H9 (cell line): ENCODE measurements at regions not wholly inside any gene's neighbourhood (a gene's known extent, or its start where the extent isn't known, plus 50 kb on each side); places are given as distances from the start of the nearest gene placed in this dataset.

Experiments used
- DNase-seq: peaks from one replicate; pipeline ENCODE4 v3.0.0-alpha.2; 2017
- H2AFZ ChIP-seq: one replicate; pipeline ENCODE4 v1.6.1; 2013; ENCODE audit warnings: mild to moderate bottlenecking, low read length, control low read depth, moderate library complexity
- H2AK5ac ChIP-seq: 2 replicates; pipeline ENCODE4 v1.6.1; 2013; ENCODE audit warnings: low read length, control low read depth, mixed read lengths; ENCODE audit not compliant: insufficient read length
- H2BK120ac ChIP-seq: one replicate; pipeline ENCODE4 v1.6.1; 2013; ENCODE audit warnings: low read depth, mild to moderate bottlenecking, low read length, control low read depth, inconsistent platforms; ENCODE audit not compliant: poor library complexity, severe bottlenecking
- H2BK12ac ChIP-seq: 2 replicates; pipeline ENCODE4 v1.6.1; 2013; ENCODE audit warnings: low read length, control low read depth, mixed read lengths, low read depth; ENCODE audit not compliant: insufficient read length
- H2BK15ac ChIP-seq: 2 replicates; pipeline ENCODE4 v1.6.1; 2013; ENCODE audit warnings: low read depth, low read length, control low read depth
- H2BK20ac ChIP-seq: one replicate; pipeline ENCODE4 v1.6.1; 2013; ENCODE audit warnings: low read depth, mild to moderate bottlenecking, low read length, control low read depth, inconsistent platforms; ENCODE audit not compliant: poor library complexity, severe bottlenecking
- H2BK5ac ChIP-seq: 2 replicates; pipeline ENCODE4 v1.6.1; 2013; ENCODE audit warnings: low read length, control low read depth, mixed read lengths; ENCODE audit not compliant: insufficient read length
- H3K14ac ChIP-seq: 2 replicates; pipeline ENCODE4 v1.6.1; 2013; ENCODE audit warnings: low read length, control low read depth; ENCODE audit not compliant: insufficient read depth
- H3K18ac ChIP-seq: 2 replicates; pipeline ENCODE4 v1.6.1; 2013; ENCODE audit warnings: low read depth, mild to moderate bottlenecking, mixed read lengths, low read length, control low read depth; ENCODE audit not compliant: insufficient read length
- H3K23ac ChIP-seq: 2 replicates; pipeline ENCODE4 v1.6.1; 2013; ENCODE audit warnings: low read length, control low read depth, mixed read lengths, low read depth; ENCODE audit not compliant: insufficient read length
- H3K23me2 ChIP-seq: 2 replicates; pipeline ENCODE4 v1.6.1; 2013; ENCODE audit warnings: low read depth, mild to moderate bottlenecking, mixed read lengths, low read length, control low read depth; ENCODE audit not compliant: insufficient read length, poor library complexity, severe bottlenecking
- H3K27ac ChIP-seq: 2 replicates; pipeline ENCODE4 v1.5.1; 2013; ENCODE audit warnings: low read length, control low read depth, mixed read lengths, low read depth; ENCODE audit not compliant: insufficient read length
- H3K27me3 ChIP-seq: 2 replicates; pipeline ENCODE4 v1.6.1; 2013; ENCODE audit warnings: low read length, control low read depth, inconsistent platforms; ENCODE audit not compliant: insufficient read depth
- H3K4ac ChIP-seq: 2 replicates; pipeline ENCODE4 v1.6.1; 2013; ENCODE audit warnings: low read depth, mild to moderate bottlenecking, control low read depth, inconsistent platforms, low read length, moderate library complexity
- H3K4me1 ChIP-seq: 2 replicates; pipeline ENCODE4 v1.6.1; 2013; ENCODE audit warnings: low read length, control low read depth, inconsistent platforms; ENCODE audit not compliant: insufficient read depth
- H3K4me2 ChIP-seq: 2 replicates; pipeline ENCODE4 v1.6.1; 2013; ENCODE audit warnings: low read length, control low read depth, mixed read lengths; ENCODE audit not compliant: insufficient read length, insufficient read depth
- H3K56ac ChIP-seq: 2 replicates; pipeline ENCODE4 v1.6.1; 2013; ENCODE audit warnings: low read depth, mild to moderate bottlenecking, mixed read lengths, low read length, control low read depth; ENCODE audit not compliant: insufficient read length
- H3K79me1 ChIP-seq: 2 replicates; pipeline ENCODE4 v1.6.1; 2013; ENCODE audit warnings: low read depth, mild to moderate bottlenecking, moderate library complexity, low read length, control low read depth, inconsistent platforms; ENCODE audit not compliant: insufficient read depth, poor library complexity, severe bottlenecking
- H3K79me2 ChIP-seq: 2 replicates; pipeline ENCODE4 v1.6.1; 2013; ENCODE audit warnings: low read length, control low read depth, inconsistent platforms; ENCODE audit not compliant: insufficient read depth
- H3K9ac ChIP-seq: 2 replicates; pipeline ENCODE4 v1.6.1; 2013; ENCODE audit warnings: low read length, control low read depth, mixed read lengths; ENCODE audit not compliant: insufficient read length; ENCODE audit errors: extremely low read depth
- H3K9me3 ChIP-seq: one replicate; pipeline ENCODE4 v1.6.1; 2013; ENCODE audit warnings: low read depth, low read length, inconsistent platforms; ENCODE audit not compliant: control insufficient read depth
- H3T11ph ChIP-seq: one replicate; pipeline ENCODE4 v1.6.1; 2013; ENCODE audit warnings: mild to moderate bottlenecking, low read length, control low read depth, inconsistent platforms
- H4K20me1 ChIP-seq: one replicate; pipeline ENCODE4 v1.6.1; 2013; ENCODE audit not compliant: control insufficient read depth, insufficient read length, insufficient read depth
- H4K5ac ChIP-seq: 2 replicates; pipeline ENCODE4 v1.6.1; 2013; ENCODE audit warnings: low read depth, mild to moderate bottlenecking, mixed read lengths, low read length, control low read depth; ENCODE audit not compliant: insufficient read length
- H4K8ac ChIP-seq: replicated peaks from 2 replicates; pipeline ENCODE4 v1.6.1; 2013; ENCODE audit warnings: low read length, control low read depth, mixed read lengths, low read depth; ENCODE audit not compliant: insufficient read length
- H4K91ac ChIP-seq: 2 replicates; pipeline ENCODE4 v1.6.1; 2013; ENCODE audit warnings: low read depth, mild to moderate bottlenecking, moderate library complexity, mixed read lengths, low read length, control low read depth; ENCODE audit not compliant: insufficient read length
- H3K27ac Mint-ChIP-seq, 3 experiments: 2 replicates in 2 of 3; 3 replicates in 1 of 3; pipeline ENCODE4 v1.8.0; 2020 to 2021; ENCODE audit warnings: mixed read lengths in 3 of 3, mild to moderate bottlenecking in 1 of 3, moderate library complexity in 1 of 3
- H3K27me3 Mint-ChIP-seq: 2 replicates; pipeline ENCODE4 v1.8.0; 2021; ENCODE audit warnings: low read depth, mild to moderate bottlenecking, moderate library complexity, mixed read lengths
- H3K36me3 Mint-ChIP-seq, 3 experiments: 2 replicates in 2 of 3; 3 replicates in 1 of 3; pipeline ENCODE4 v1.8.0; 2020 to 2021; ENCODE audit warnings: low read depth in 3 of 3, mixed read lengths in 3 of 3; ENCODE audit not compliant: insufficient read depth in 1 of 3
- H3K4me1 Mint-ChIP-seq, 2 experiments: 2 replicates each; pipeline ENCODE4 v1.8.0; 2020; ENCODE audit warnings: mixed read lengths in 2 of 2
- H3K4me3 Mint-ChIP-seq, 2 experiments: 2 replicates in 1 of 2; 3 replicates in 1 of 2; pipeline ENCODE4 v1.8.0; 2020 to 2021; ENCODE audit warnings: mild to moderate bottlenecking in 2 of 2, mixed read lengths in 2 of 2, moderate library complexity in 1 of 2
- H3K9me3 Mint-ChIP-seq, 2 experiments: 2 replicates in 1 of 2; 3 replicates in 1 of 2; pipeline ENCODE4 v1.8.0; 2020; ENCODE audit warnings: mild to moderate bottlenecking in 2 of 2, mixed read lengths in 2 of 2, moderate library complexity in 1 of 2
- CTCF ChIP-seq: fragments of 200-600 bp; sonication (generic); conservative IDR thresholded peaks from 3 replicates; pipeline ENCODE4 v1.8.0; 2021; ENCODE audit warnings: antibody characterized with exemption, mild to moderate bottlenecking

- no peak overlapping the region for H2BK120ac ChIP-seq
- no peak overlapping the region for H3K18ac ChIP-seq
- H3K4me2 ChIP-seq, result no peak overlapping the region
- H2AK5ac ChIP-seq, result no peak overlapping the region
- H2BK5ac ChIP-seq, result no peak overlapping the region
- Mint-ChIP-seq H3K9me3 (no peaks in the 10 kb centered on the region), H3K4me3 (no peak overlapping the region), H3K36me3 (no peaks in the 10 kb centered on the region), H3K27me3 (no peaks in the 10 kb centered on the region), H3K4me1 (no peaks in the 10 kb centered on the region), H3K27ac (no peak overlapping the region)
- no peak for TF ChIP-seq CTCF
- H3K23me2 ChIP-seq, result no peaks in the 10 kb centered on the region
- no peak overlapping the region for H3K4ac ChIP-seq
- no peaks in the 10 kb centered on the region for H4K20me1 ChIP-seq
- no peaks in the 10 kb centered on the region for H3K27me3 ChIP-seq
- no peak overlapping the region for H3T11ph ChIP-seq
- no peaks in the 10 kb centered on the region for H3K79me1 ChIP-seq
- no peak overlapping the region for H4K5ac ChIP-seq
- H2BK15ac ChIP-seq, result no peak overlapping the region
- H3K9ac ChIP-seq, result no peak overlapping the region
- no peak overlapping the region for H2BK20ac ChIP-seq
- no peak overlapping the region for H3K23ac ChIP-seq
- no peaks in the 10 kb centered on the region for H3K4me1 ChIP-seq
- H4K91ac ChIP-seq, result no peak overlapping the region
- no peak overlapping the region for H3K56ac ChIP-seq
- no peak overlapping the region for H3K27ac ChIP-seq
- H2AFZ ChIP-seq, result no peak overlapping the region
- no peak overlapping the region for H4K8ac ChIP-seq
- no peak overlapping the region for H3K14ac ChIP-seq
- H2BK12ac ChIP-seq, result no peak overlapping the region
- no peaks in the 10 kb centered on the region for H3K9me3 ChIP-seq
- no peak for DNase-seq
- H3K79me2 ChIP-seq, result no peaks in the 10 kb centered on the region
Observed at GRCh38 chr6:130309028-130309427, 56.8 kb upstream of the TMEM200A start.
